Lower lobe of right lung (tissue), 2 donors: ENCODE measurements at regions not wholly inside any gene's neighbourhood (a gene's known extent, or its start where the extent isn't known, plus 50 kb on each side); places are given as distances from the start of the nearest gene placed in this dataset.
A peak's percentile ranks its signal among the peaks of the same experiment; 100 is the strongest.

Experiments used
- ATAC-seq, 2 donors: fragments of 200-7000 bp; cut with Tn5 transposase; one replicate each; pipeline ENCODE4 v1.9.1; 2020 to 2022; ENCODE audit warnings: mild to moderate bottlenecking in 2 of 2, moderate library complexity in 2 of 2
- DNase-seq: peaks from one replicate; pipeline ENCODE4 v3.0.0-alpha.2; 2020
- H3K27ac ChIP-seq: fragments of 200-600 bp; one replicate; pipeline ENCODE4 v1.8.0; 2022
- H3K27me3 ChIP-seq: fragments of 200-600 bp; one replicate; pipeline ENCODE4 v1.8.0; 2022; ENCODE audit warnings: low read depth
- H3K36me3 ChIP-seq: fragments of 200-600 bp; one replicate; pipeline ENCODE4 v1.8.0; 2022; ENCODE audit warnings: mild to moderate bottlenecking
- H3K4me1 ChIP-seq: fragments of 200-600 bp; one replicate; pipeline ENCODE4 v1.8.0; 2022
- H3K4me3 ChIP-seq: fragments of 200-600 bp; one replicate; pipeline ENCODE4 v1.8.0; 2022; ENCODE audit warnings: mild to moderate bottlenecking
- H3K9me3 ChIP-seq: fragments of 200-600 bp; one replicate; pipeline ENCODE4 v1.8.0; 2022
- CTCF ChIP-seq: fragments of 200-600 bp; IDR thresholded peaks from one replicate; pipeline ENCODE4 v1.8.0; 2022; ENCODE audit warnings: antibody characterized with exemption, mild to moderate bottlenecking
- intact Hi-C: fragments of 100-400 bp; cut with DNase I; formaldehyde crosslinking; loops from one replicate; pipeline ENCODE4 v1.11.0; 2022
- donor health status: DM: no; HTN: yes; CAD: no; lungs with severe emphysema.

GRCh38 chr5:118619823-118620222 is 368.5 kb downstream of the DTWD2 start:
- Histone ChIP-seq H3K4me3 (no peak overlapping the region), H3K4me1 (no peaks in the 10 kb centered on the region), H3K27ac (no peak overlapping the region), H3K9me3 (no peaks in the 10 kb centered on the region), H3K27me3 (no peaks in the 10 kb centered on the region), H3K36me3 (no peaks in the 10 kb centered on the region)
- no peak for DNase-seq
- ATAC-seq: no peak
- no peak for TF ChIP-seq CTCF
- intact Hi-C loops: no loop called here

- ATAC-seq (no peak), DNase-seq (no peak)
- H3K27me3 ChIP-seq: no peaks in the 10 kb centered on the region
- no peak overlapping the region for H3K27ac ChIP-seq
- H3K9me3 ChIP-seq: no peaks in the 10 kb centered on the region
- no peaks in the 10 kb centered on the region for H3K36me3 ChIP-seq
- H3K4me1 ChIP-seq: no peaks in the 10 kb centered on the region
- H3K4me3 ChIP-seq: no peak overlapping the region
- intact Hi-C loops: no loop called here
- TF ChIP-seq CTCF: no peak
These were observed 372.1 kb downstream of the DTWD2 start for GRCh38 chr5:118616281-118616680.

GRCh38 chr5:118614731-118615456 is 373.5 kb downstream of the DTWD2 start:
- H3K4me3 ChIP-seq: no peak overlapping the region
- no peaks in the 10 kb centered on the region for H3K27me3 ChIP-seq
- TF ChIP-seq CTCF: no peak
- H3K27ac ChIP-seq: no peak overlapping the region
- H3K4me1 ChIP-seq: no peaks in the 10 kb centered on the region
- DNase-seq (no peak), ATAC-seq (peak in 1 of 2 donors; percentile 26)
- H3K9me3 ChIP-seq: no peaks in the 10 kb centered on the region
- intact Hi-C loops: no loop called here
- no peaks in the 10 kb centered on the region for H3K36me3 ChIP-seq

GRCh38 chr5:118611332-118611945 is 376.9 kb downstream of the DTWD2 start:
- ATAC-seq: peak in 1 of 2 donors; percentile 46
- intact Hi-C loops: no loop called here

GRCh38 chr5:118606940-118607339 is 381.4 kb downstream of the DTWD2 start:
- no peaks in the 10 kb centered on the region for H3K4me1 ChIP-seq
- intact Hi-C loops: no loop called here
- no peak overlapping the region for H3K4me3 ChIP-seq
- H3K27me3 ChIP-seq: no peaks in the 10 kb centered on the region
- ATAC-seq: no peak
- no peak overlapping the region for H3K27ac ChIP-seq
- no peaks in the 10 kb centered on the region for H3K9me3 ChIP-seq
- DNase-seq: no peak
- no peak for TF ChIP-seq CTCF
- no peaks in the 10 kb centered on the region for H3K36me3 ChIP-seq

More at GRCh38 chr5:118611332-118611945, 376.9 kb downstream of the DTWD2 start:
- DNase-seq: no peak
- Histone ChIP-seq H3K4me1 (no peaks in the 10 kb centered on the region), H3K27ac (no peak overlapping the region), H3K27me3 (no peaks in the 10 kb centered on the region), H3K36me3 (no peaks in the 10 kb centered on the region), H3K4me3 (no peak overlapping the region), H3K9me3 (no peaks in the 10 kb centered on the region)
- TF ChIP-seq CTCF: peak; percentile 46
